ENCODE measurements at regions not wholly inside any gene's neighbourhood (a gene's known extent, or its start where the extent isn't known, plus 50 kb on each side); places are given as distances from the start of the nearest gene placed in this dataset.
"Not testable (repeated sequence)": the region's sequence is repeated elsewhere in the genome, so short reads cannot be mapped to it uniquely, and the experiment has no call there.

DNA sequence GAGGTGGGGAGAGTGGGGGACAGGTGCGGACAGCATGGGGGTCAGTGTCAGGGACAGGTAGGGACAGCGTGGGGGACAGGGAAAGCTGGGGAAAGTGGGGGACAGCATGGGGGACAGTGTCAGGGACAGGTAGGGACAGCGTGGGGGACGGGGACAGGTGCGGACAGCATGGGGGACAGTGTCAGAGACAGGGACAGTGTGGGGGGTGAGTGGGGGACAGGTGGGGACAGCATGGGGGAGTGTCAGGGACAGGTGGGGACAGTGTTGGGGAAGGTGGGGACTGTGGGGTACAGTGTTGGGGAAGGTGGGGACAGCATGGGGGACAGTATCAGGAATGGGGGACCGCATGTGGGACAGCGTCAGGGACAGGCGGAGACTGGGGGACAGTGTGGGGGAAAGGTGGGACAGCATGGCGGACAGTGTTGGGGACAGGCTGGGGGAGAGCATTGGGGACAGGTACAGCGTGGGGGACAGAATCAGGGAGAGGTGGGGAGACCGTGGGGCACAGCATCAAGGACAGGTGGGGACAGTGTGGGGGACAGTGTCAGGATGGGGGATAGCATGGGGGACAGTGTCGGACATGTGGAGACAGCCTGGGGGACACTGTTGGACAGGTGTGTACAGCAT is 96.1 kb downstream of the TMEM121 start:
- Histone ChIP-seq H3K27me3 (ENCODE audit: control insufficient read depth in 2 of 2, insufficient read depth in 2 of 2, low read length in 2 of 2) (no peaks in the 10 kb centered on the region), H3K27ac (ENCODE audit: low read depth in 2 of 2, low read length in 2 of 2) (no peak overlapping the region), H3K36me3 (ENCODE audit: control insufficient read depth in 2 of 2, insufficient read depth in 2 of 2, low read length in 2 of 2) (no peaks in the 10 kb centered on the region), H3K4me3 (ENCODE audit: low read length in 2 of 2) (no peak overlapping the region), H3K9ac (ENCODE audit: low read depth in 1 of 2, low read length in 2 of 2) (no peak overlapping the region), H3K4me1 (ENCODE audit: control insufficient read depth in 2 of 2, insufficient read depth in 2 of 2, low read length in 2 of 2) (no peaks in the 10 kb centered on the region), H3K9me3 (ENCODE audit: control insufficient read depth in 2 of 2, low read length in 2 of 2) (no peaks in the 10 kb centered on the region)

DNA sequence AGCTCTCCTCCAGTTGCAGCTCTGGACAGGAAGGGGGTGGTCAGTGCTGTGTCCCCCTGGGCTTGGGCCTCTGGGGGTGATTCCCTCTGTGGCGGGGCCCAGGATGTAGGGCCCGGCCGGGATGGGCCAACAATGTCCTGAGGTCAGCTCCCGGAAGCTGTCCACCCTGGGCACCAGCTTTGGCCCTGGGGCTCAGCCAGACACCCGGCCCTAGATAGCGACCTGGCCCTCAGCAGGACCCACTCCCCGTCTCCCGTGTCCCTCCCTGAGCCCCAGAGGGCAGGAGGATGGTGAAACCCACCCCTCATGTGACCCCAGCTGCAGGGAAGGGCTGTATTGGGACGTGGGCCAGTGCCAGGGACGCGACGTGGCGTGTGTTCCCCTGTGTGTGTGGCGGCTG is 96.8 kb downstream of the TMEM121 start:
- H3K4me1 ChIP-seq (ENCODE audit: control insufficient read depth in 2 of 2, insufficient read depth in 2 of 2, low read length in 2 of 2); H3K9me3 ChIP-seq (ENCODE audit: control insufficient read depth in 2 of 2, low read length in 2 of 2); H3K27me3 ChIP-seq (ENCODE audit: control insufficient read depth in 2 of 2, insufficient read depth in 2 of 2, low read length in 2 of 2); H3K27ac ChIP-seq (ENCODE audit: low read depth in 2 of 2, low read length in 2 of 2); H3K9ac ChIP-seq (ENCODE audit: low read depth in 1 of 2, low read length in 2 of 2); H3K4me3 ChIP-seq (ENCODE audit: low read length in 2 of 2); H3K36me3 ChIP-seq (ENCODE audit: control insufficient read depth in 2 of 2, insufficient read depth in 2 of 2, low read length in 2 of 2): not testable (repeated sequence)

DNA sequence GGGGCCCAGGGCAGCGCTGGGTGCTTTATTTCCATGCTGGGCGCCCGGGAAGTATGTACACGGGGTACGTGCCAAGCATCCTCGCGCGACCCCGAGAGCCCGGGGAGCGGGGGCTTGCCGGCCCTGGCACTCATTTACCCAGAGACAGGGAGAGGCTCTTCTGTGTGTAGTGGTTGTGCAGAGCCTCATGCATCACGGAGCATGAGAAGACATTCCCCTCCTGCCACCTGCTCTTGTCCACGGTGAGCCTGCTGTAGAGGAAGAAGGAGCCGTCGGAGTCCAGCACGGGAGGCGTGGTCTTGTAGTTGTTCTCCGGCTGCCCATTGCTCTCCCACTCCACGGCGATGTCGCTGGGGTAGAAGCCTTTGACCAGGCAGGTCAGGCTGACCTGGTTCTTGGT is 98.0 kb downstream of the TMEM121 start:
- H3K36me3 ChIP-seq (ENCODE audit: control insufficient read depth in 2 of 2, insufficient read depth in 2 of 2, low read length in 2 of 2); H3K4me3 ChIP-seq (ENCODE audit: low read length in 2 of 2); H3K4me1 ChIP-seq (ENCODE audit: control insufficient read depth in 2 of 2, insufficient read depth in 2 of 2, low read length in 2 of 2); H3K9me3 ChIP-seq (ENCODE audit: control insufficient read depth in 2 of 2, low read length in 2 of 2); H3K27me3 ChIP-seq (ENCODE audit: control insufficient read depth in 2 of 2, insufficient read depth in 2 of 2, low read length in 2 of 2); H3K27ac ChIP-seq (ENCODE audit: low read depth in 2 of 2, low read length in 2 of 2); H3K9ac ChIP-seq (ENCODE audit: low read depth in 1 of 2, low read length in 2 of 2): not testable (repeated sequence)

DNA sequence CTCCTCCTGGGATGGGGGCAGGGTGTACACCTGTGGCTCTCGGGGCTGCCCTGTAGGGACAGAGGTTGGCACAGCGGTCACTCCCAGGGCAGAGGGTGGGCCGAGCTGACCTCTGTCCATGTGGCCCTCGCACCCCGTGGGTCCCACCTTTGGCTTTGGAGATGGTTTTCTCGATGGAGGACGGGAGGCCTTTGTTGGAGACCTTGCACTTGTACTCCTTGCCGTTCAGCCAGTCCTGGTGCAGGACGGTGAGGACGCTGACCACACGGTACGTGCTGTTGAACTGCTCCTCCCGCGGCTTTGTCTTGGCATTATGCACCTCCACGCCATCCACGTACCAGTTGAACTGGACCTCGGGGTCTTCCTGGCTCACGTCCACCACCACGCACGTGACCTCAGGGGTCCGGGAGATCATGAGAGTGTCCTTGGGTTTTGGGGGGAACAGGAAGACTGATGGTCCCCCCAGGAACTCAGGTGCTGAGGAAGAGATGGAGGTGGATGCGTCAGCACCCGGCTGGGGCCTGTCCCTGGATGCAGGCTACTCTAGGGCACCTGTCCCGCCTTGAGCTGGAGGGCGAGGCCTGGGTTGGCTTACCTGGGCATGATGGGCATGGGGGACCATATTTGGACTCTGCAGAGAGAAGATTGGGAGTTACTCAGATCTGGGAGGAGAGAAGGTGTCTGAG is 98.5 kb downstream of the TMEM121 start:
- H3K36me3 ChIP-seq (ENCODE audit: control insufficient read depth in 2 of 2, insufficient read depth in 2 of 2, low read length in 2 of 2); H3K27ac ChIP-seq (ENCODE audit: low read depth in 2 of 2, low read length in 2 of 2); H3K27me3 ChIP-seq (ENCODE audit: control insufficient read depth in 2 of 2, insufficient read depth in 2 of 2, low read length in 2 of 2); H3K4me1 ChIP-seq (ENCODE audit: control insufficient read depth in 2 of 2, insufficient read depth in 2 of 2, low read length in 2 of 2); H3K4me3 ChIP-seq (ENCODE audit: low read length in 2 of 2); H3K9me3 ChIP-seq (ENCODE audit: control insufficient read depth in 2 of 2, low read length in 2 of 2); H3K9ac ChIP-seq (ENCODE audit: low read depth in 1 of 2, low read length in 2 of 2): not testable (repeated sequence)

DNA sequence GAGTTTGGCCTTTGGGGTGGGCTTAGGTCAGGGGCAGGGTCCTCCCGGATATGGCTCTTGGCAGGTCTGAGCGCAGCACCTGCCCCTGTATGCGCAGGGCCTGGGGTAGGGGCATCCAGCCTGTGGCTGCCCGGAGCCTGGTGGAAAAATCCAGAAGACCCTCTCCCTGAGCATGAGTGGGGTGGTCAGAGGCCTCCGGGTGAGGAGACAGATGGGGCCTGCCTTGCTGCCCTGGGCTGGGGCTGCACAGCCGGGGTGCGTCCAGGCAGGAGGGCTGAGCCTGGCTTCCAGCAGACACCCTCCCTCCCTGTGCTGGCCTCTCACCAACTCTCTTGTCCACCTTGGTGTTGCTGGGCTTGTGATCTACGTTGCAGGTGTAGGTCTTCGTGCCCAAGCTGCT is 99.1 kb downstream of the TMEM121 start:
- not testable (repeated sequence) for H3K27ac ChIP-seq (ENCODE audit: low read depth in 2 of 2, low read length in 2 of 2); H3K4me1 ChIP-seq (ENCODE audit: control insufficient read depth in 2 of 2, insufficient read depth in 2 of 2, low read length in 2 of 2); H3K4me3 ChIP-seq (ENCODE audit: low read length in 2 of 2); H3K9me3 ChIP-seq (ENCODE audit: control insufficient read depth in 2 of 2, low read length in 2 of 2); H3K9ac ChIP-seq (ENCODE audit: low read depth in 1 of 2, low read length in 2 of 2); H3K36me3 ChIP-seq (ENCODE audit: control insufficient read depth in 2 of 2, insufficient read depth in 2 of 2, low read length in 2 of 2); H3K27me3 ChIP-seq (ENCODE audit: control insufficient read depth in 2 of 2, insufficient read depth in 2 of 2, low read length in 2 of 2)

DNA sequence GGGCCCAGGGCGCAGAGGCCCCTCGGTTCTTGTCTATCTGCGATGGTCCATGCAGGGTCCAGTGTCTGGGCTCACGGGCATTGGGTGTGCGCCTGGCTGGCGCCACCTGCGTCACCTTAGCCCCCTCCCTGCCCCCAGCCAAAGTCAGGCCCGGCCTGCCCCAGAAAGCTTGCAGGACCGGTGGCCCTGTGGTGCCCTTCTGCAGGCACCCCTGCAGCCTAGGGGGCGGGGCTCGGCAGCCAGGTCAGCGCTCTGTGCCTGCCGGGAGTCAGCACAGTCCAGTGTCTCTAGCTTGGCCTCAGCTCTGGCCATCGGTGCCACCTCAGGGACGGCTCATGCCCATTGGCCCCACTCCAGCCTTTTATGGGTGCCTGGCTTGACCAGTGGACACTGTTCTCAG is 99.7 kb downstream of the TMEM121 start:
- H3K4me1 ChIP-seq (ENCODE audit: control insufficient read depth in 2 of 2, insufficient read depth in 2 of 2, low read length in 2 of 2); H3K9ac ChIP-seq (ENCODE audit: low read depth in 1 of 2, low read length in 2 of 2); H3K4me3 ChIP-seq (ENCODE audit: low read length in 2 of 2); H3K27ac ChIP-seq (ENCODE audit: low read depth in 2 of 2, low read length in 2 of 2); H3K9me3 ChIP-seq (ENCODE audit: control insufficient read depth in 2 of 2, low read length in 2 of 2); H3K27me3 ChIP-seq (ENCODE audit: control insufficient read depth in 2 of 2, insufficient read depth in 2 of 2, low read length in 2 of 2); H3K36me3 ChIP-seq (ENCODE audit: control insufficient read depth in 2 of 2, insufficient read depth in 2 of 2, low read length in 2 of 2): not testable (repeated sequence)

DNA sequence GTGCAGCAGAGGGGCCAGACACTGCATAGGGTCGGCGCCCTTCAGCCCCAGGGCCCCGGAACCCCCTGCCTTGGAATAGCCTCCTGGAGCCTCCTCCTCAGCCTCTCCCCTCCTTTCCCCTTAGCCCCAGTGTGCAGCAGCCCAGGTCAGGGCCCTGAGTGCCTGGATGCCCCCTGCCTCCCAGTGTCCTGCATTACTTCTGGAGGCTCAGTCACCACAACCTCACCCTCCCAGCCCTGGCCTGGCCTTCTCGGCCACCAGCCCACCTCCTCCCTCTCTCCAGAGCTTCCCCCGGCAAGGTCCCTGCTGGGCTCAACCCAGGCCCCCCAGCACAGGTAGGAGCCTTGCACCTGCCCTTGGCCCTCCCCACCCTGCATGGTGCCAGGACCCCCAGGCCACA is 100.3 kb downstream of the TMEM121 start:
- H3K4me1 ChIP-seq (ENCODE audit: control insufficient read depth in 2 of 2, insufficient read depth in 2 of 2, low read length in 2 of 2): not testable (repeated sequence)

DNA sequence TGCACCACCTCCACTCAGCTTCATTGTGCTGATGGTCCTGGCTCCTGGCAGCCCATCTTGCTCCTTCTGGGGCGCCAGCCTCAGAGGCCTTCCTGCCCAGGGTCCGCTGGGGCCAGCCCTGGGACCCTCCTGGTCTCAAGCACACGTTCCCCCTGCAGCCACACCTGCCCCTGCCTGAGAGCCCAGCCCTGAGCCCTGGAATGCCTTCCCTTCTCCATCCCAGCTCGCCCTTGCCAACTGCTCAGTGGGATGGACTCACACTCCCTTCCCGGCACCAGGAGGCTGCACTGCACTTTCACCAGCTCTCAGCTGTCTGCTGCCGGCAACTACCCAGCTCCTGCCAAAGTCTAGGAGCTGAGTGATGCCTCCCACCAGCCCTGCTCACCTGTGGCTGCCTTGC is 100.9 kb downstream of the TMEM121 start:
- H3K4me3 ChIP-seq (ENCODE audit: low read length in 2 of 2); H3K9me3 ChIP-seq (ENCODE audit: control insufficient read depth in 2 of 2, low read length in 2 of 2); H3K9ac ChIP-seq (ENCODE audit: low read depth in 1 of 2, low read length in 2 of 2); H3K27ac ChIP-seq (ENCODE audit: low read depth in 2 of 2, low read length in 2 of 2); H3K4me1 ChIP-seq (ENCODE audit: control insufficient read depth in 2 of 2, insufficient read depth in 2 of 2, low read length in 2 of 2); H3K36me3 ChIP-seq (ENCODE audit: control insufficient read depth in 2 of 2, insufficient read depth in 2 of 2, low read length in 2 of 2); H3K27me3 ChIP-seq (ENCODE audit: control insufficient read depth in 2 of 2, insufficient read depth in 2 of 2, low read length in 2 of 2): not testable (repeated sequence)

More for the DNA sequence above, 100.3 kb downstream of the TMEM121 start:
- H3K9ac ChIP-seq (ENCODE audit: low read depth in 1 of 2, low read length in 2 of 2); H3K27me3 ChIP-seq (ENCODE audit: control insufficient read depth in 2 of 2, insufficient read depth in 2 of 2, low read length in 2 of 2); H3K4me3 ChIP-seq (ENCODE audit: low read length in 2 of 2); H3K9me3 ChIP-seq (ENCODE audit: control insufficient read depth in 2 of 2, low read length in 2 of 2); H3K27ac ChIP-seq (ENCODE audit: low read depth in 2 of 2, low read length in 2 of 2); H3K36me3 ChIP-seq (ENCODE audit: control insufficient read depth in 2 of 2, insufficient read depth in 2 of 2, low read length in 2 of 2): not testable (repeated sequence)

DNA sequence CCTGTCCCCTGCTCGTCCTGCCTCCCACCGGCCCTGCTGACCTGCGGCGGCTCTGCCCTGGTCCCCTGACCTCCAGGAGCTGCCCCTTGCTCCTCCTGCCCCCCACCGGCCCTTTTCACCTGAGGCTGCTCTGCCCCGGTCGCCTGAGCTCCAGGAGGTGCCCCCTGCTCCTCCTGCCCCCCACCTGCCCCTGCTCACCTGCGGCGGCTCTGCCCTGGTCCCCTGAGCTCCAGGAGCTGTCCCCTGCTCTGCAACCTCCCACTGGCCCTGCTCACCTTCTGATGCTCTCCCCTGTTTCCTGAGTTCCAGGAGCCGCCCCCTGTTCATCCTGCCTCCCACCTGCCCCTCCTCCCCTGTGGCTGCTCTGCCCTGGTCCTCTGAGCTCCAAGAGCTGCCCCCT is 101.3 kb downstream of the TMEM121 start:
- Histone ChIP-seq H3K27me3 (ENCODE audit: control insufficient read depth in 2 of 2, insufficient read depth in 2 of 2, low read length in 2 of 2) (no peaks in the 10 kb centered on the region), H3K4me3 (ENCODE audit: low read length in 2 of 2) (no peak overlapping the region), H3K9me3 (ENCODE audit: control insufficient read depth in 2 of 2, low read length in 2 of 2) (no peaks in the 10 kb centered on the region), H3K27ac (ENCODE audit: low read depth in 2 of 2, low read length in 2 of 2) (no peak overlapping the region), H3K9ac (ENCODE audit: low read depth in 1 of 2, low read length in 2 of 2) (no peak overlapping the region), H3K36me3 (ENCODE audit: control insufficient read depth in 2 of 2, insufficient read depth in 2 of 2, low read length in 2 of 2) (no peaks in the 10 kb centered on the region), H3K4me1 (ENCODE audit: control insufficient read depth in 2 of 2, insufficient read depth in 2 of 2, low read length in 2 of 2) (no peaks in the 10 kb centered on the region)

DNA sequence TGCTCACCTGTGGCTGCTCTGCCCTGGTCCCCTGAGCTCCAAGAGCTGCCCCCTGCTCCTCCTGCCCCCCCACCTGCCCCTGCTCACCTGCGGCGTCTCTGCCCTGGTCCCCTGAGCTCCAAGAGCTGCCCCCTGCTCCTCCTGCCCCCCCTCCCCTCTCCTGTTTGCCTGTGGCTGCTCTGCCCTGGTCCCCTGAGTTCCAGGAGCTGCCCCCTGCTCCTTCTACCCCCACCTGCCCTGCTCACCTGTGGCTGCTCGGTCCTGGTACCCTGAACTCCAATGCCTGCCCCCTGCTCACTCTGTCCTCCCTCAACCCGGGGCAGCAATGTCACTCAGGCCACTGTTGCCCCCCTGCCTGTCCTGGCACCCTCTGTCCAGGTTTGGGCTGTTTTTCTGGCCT is 101.7 kb downstream of the TMEM121 start:
- H3K4me3 ChIP-seq (ENCODE audit: low read length in 2 of 2); H3K9me3 ChIP-seq (ENCODE audit: control insufficient read depth in 2 of 2, low read length in 2 of 2); H3K9ac ChIP-seq (ENCODE audit: low read depth in 1 of 2, low read length in 2 of 2); H3K36me3 ChIP-seq (ENCODE audit: control insufficient read depth in 2 of 2, insufficient read depth in 2 of 2, low read length in 2 of 2); H3K27ac ChIP-seq (ENCODE audit: low read depth in 2 of 2, low read length in 2 of 2); H3K27me3 ChIP-seq (ENCODE audit: control insufficient read depth in 2 of 2, insufficient read depth in 2 of 2, low read length in 2 of 2); H3K4me1 ChIP-seq (ENCODE audit: control insufficient read depth in 2 of 2, insufficient read depth in 2 of 2, low read length in 2 of 2): not testable (repeated sequence)
